HG03060 (cell line): ENCODE measurements at regions not wholly inside any gene's neighbourhood (a gene's known extent, or its start where the extent isn't known, plus 50 kb on each side); places are given as distances from the start of the nearest gene placed in this dataset.

Experiments
- ATAC-seq: cut with Tn5 transposase; IDR thresholded peaks from one replicate; pipeline ENCODE4 v1.9.1; 2021; ENCODE audit warnings: low read depth, moderate number of reproducible peaks; ENCODE audit not compliant: unreplicated experiment

DNA sequence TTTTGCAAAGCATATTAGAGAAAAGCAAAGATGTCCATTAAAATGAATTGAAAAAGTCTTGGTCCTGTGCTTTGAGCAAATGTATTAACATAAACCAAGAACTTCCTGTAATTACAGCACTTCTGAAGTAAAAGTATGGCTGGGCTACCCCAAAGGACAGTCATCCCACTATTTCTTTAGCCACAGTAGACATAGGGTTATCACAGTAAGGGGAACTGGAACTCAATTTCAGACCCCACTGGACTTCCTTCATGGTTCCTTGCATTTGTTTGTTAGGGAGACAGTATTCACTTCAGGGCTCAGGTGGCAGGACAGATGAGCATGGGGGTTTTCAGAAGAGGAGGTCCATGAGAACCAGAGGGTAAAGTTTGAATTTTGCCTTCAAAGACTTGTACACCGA is 203.1 kb upstream of the PDE1C start:
- no peak for ATAC-seq

DNA sequence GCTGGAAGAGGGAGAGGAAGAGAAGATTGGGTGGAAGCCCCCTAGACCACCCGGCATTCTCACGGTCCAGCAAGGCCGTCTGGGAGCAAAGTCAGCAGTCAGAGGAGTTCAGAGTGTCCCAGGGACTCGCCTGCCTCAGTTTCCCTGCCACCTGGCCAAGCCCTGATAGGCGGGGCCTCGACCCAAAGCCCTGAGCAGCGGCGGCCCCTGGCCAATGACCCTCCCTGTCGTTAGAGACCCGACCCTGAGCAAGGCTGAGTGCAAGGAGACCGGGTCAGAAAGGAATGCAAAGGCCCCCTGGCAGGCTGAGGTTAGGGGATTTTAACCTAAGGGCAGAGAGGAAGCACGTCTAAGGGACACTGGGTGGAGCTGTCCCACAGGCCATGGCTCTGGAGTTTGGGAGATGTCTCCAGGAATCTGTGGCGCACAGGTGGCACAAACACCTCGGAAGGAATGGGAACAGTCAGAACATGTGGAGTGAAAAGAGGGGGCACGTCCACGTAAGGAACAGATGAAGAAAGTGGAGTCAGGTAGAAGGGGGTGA is 196.8 kb upstream of the PDE1C start:
- ATAC-seq = no peak

GRCh38 chr7:32264702-32265284 is 194.6 kb upstream of the PDE1C start:
- no peak for ATAC-seq

GRCh38 chr7:32263611-32264010 is 193.4 kb upstream of the PDE1C start:
- no peak for ATAC-seq

GRCh38 chr7:32262315-32262714 is 192.1 kb upstream of the PDE1C start:
- ATAC-seq = no peak

DNA sequence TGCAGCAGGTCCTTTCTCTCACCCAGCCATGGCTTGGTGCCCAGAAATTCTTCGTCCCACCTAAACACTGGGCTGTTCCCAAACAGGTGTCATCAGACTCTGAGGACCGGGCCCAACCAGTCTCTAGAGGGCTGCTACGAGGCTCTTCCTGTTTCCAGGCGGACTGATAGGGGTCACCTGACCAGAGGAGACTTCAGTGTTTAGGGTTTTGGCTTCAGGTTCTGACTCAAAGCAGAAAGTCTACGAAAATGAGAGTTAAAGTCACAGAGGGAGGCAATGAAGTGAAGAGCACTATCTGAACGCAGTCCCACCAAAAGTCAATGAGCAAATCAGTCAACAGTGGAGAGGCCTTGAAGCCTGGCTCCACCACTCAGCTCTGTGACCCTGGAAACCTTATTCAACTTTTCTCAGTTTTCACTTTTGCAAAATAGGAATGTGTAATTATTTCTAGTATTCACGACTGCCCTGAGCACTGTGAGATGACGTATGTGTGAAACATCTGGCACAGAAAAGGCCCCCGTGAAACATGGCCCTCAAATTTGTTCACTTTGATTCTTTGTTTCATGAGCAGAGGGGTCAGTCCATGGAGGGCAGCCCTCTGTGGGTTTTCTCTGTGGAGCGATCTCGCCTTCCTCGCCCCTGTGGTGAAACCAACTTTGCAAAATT is 189.9 kb upstream of the PDE1C start:
- peak; percentile 83 for ATAC-seq

DNA sequence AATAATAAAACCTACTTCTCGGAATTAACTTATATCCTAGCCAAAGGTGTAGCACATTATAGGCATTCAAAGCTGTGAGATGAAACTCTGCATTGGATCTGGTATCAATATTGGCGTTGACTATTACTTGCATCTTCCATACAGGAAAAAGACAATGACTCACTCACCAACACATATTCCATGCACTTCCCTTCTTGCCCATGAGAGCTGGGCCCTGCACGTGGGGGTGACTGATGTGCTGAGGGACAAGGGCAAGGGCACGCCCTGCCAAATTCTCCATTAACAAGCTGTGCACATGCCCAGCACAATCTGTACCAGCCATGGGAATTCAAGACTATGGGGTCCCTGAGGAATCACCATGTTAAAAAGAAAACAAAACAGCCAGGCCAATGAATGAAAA is 188.1 kb upstream of the PDE1C start:
- no peak for ATAC-seq

DNA sequence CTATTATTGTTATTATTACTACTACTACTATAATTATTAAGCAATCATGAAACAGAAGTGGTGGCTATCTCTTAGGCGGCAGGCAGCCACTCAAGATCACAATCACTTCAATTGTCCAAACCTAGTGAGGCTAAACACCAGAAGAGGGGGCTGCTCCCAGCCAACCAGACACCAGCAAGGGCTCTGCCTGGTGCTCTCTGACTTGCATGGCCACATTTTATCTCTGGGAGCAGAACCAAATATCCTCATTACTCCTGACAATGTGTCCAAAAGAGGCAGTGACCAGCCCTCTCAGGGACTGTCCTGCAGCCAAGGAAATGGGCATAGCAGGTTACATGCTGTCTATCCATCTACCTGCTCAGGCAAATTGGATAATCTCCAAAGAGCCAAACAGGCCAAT is 187.4 kb upstream of the PDE1C start:
- ATAC-seq = no peak

- ATAC-seq = no peak
These were observed 186.6 kb upstream of the PDE1C start for GRCh38 chr7:32256811-32257210.

GRCh38 chr7:32256376-32256775 is 186.2 kb upstream of the PDE1C start:
- no peak for ATAC-seq

DNA sequence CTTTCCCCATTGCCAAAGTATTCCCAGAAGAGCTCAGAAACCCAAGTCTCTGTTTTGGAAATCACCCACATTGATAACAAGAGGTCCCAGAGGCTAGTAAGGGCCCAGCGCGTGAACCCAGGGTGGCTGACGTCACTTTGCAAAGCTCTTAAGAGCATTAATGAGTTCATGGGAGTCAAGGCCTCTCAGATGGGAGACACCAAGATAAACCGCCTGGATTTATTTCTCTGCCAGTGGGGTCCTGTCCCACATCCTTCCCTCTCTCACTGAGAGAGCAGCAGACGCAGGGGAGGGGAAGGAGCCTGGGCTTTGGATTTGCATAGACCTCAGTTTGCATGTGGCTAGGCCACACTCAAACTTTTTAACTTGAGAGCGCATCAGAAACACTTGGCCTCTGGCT is 184.8 kb upstream of the PDE1C start:
- ATAC-seq = no peak

DNA sequence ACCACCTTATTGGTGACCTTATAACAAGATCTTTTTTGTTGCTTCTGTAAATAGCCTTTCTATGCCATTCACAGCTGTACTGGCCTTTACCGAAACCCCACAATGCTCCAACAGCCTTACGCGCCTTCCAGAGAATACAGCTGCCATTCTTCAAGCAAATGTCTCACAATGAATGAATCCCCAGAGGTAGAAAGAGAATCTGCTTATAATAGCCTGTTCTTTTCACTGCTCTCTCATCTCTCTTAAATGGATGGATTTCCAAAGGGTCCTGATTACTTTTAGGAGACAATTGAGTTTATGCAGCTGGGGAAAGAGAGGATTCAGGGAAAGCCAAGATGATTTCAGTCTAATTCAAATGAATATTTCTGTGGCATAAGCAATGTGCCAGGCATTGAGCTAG is 183.1 kb upstream of the PDE1C start:
- ATAC-seq = no peak

GRCh38 chr7:32251659-32252058 is 181.5 kb upstream of the PDE1C start:
- ATAC-seq = no peak

- ATAC-seq = no peak
These were observed 180.5 kb upstream of the PDE1C start for GRCh38 chr7:32250471-32251260.

DNA sequence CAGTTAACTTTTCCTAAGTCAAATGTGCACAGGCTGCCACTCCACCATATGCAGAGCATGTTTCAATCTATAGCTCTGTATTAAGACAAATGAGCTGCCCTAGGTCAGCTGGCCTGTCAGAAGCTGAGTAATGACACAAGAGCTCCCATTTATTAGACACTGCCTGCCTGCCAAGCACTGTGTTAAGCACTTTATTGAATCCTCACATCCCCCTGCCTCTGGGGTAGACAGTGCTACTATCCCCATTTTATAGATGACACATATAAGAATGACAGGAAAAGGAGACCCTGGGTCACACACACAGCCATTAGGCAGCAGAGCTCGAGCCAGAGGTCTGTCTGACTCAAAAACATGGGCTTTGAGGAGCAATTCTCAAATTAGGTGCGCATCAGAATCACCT is 179.8 kb upstream of the PDE1C start:
- no peak for ATAC-seq

DNA sequence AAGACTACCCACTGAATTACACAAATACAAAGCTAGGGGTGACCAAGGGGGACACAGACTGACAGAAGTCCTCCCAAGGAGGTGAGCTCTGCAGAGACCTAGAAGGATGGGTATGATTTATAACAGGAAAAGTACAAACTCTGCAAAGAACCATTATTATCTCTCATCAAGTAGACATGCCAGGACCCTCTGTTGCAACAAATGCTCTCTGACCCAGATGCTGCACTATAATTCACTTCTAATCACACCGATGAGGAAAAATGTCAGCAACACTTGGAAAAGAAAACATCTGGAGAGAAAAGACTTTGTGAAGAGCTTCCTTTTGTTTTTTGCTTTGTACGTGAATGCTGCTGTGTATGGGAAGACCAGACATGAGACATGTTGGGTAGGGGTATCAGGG is 178.3 kb upstream of the PDE1C start:
- ATAC-seq = no peak

DNA sequence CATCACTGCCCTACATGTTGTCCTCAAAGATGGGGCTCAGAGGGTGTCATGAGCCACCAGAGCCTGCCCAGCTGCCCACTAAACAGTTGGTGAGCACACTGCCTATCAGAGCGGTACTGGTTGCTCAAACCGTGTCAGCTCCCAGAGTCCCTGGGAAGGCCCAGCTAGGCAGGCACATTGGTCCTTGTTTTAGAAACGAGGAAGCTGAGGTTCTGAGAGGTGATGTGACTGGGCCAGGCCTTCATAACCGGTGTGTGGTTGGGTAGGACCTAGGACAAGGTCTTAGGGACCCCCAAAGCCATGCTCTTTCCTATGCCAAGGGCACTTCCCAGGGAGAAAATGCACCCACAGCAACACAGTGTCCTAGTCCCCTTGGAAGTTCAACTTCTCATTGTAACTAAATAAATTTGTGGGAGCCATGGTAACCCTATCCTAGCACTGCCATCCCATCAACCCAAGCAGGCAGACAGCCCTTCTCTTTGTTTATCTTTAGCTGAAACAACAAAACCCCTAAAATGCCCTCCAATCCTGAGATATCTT is 174.7 kb upstream of the PDE1C start:
- ATAC-seq = no peak

GRCh38 chr7:32243687-32244290 is 173.6 kb upstream of the PDE1C start:
- no peak for ATAC-seq

GRCh38 chr7:32242436-32242835 is 172.2 kb upstream of the PDE1C start:
- no peak for ATAC-seq

DNA sequence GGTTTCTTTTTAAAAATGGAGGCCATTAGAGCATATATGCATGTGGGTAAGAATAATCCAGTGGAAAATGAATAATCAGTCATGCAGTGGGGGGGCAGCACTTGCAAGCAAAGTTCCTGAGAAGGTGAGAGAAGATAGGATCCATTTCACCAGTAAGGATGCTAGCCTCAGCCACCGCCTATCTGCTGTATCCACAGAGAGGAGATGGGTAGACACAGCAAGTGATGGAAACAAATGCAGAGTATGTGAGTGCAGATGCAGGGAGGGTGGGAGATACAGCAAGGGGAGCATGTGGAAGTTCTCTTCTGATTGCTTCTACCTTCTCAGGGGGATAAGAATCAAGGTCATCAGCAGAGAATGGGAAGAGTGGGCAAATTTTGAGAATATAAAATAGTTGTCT is 171.4 kb upstream of the PDE1C start:
- ATAC-seq = no peak

DNA sequence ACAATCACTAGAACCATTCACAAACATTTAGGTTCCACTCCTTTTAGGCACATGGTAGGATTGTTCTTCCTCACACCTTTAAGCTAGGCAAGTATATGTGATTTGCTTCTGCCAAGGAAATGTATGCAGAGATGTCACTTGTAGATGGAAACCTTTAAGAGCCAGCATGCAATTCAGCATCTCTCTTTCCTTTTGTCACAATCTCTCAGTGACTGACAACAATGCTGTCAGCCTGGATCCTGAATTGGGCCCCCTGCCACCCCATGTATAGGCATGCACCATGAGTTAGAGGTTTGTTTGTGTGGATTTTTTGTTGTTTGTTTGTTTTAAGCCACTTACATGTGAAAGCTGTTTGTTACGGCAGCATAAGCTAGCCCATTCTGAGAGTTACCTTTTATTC is 169.6 kb upstream of the PDE1C start:
- no peak for ATAC-seq
